Fibroblast of lung (primary cell): ENCODE measurements at regions not wholly inside any gene's neighbourhood (a gene's known extent, or its start where the extent isn't known, plus 50 kb on each side); places are given as distances from the start of the nearest gene placed in this dataset.

ENCODE experiments used
- DNase-seq, 2 donors: peaks; one replicate each; pipeline versions ENCODE4 v3.0.0 to v3.0.0-alpha.2; 2010; ENCODE audit warnings: low read depth in 2 of 2
- H2AFZ ChIP-seq: 2 replicates; pipeline ENCODE4 v1.5.1; 2012; ENCODE audit warnings: low read length, control low read depth, inconsistent platforms
- H3K27ac ChIP-seq: 2 replicates; pipeline ENCODE4 v1.5.1; 2011; ENCODE audit warnings: low read length, control low read depth; ENCODE audit not compliant: insufficient read depth
- H3K27me3 ChIP-seq: 2 replicates; pipeline ENCODE4 v1.5.1; 2011; ENCODE audit warnings: mild to moderate bottlenecking, low read length; ENCODE audit not compliant: control insufficient read depth, insufficient read depth
- H3K36me3 ChIP-seq: 2 replicates; pipeline ENCODE4 v1.5.1; 2011; ENCODE audit warnings: low read length; ENCODE audit not compliant: control insufficient read depth, insufficient read depth
- H3K4me1 ChIP-seq: 2 replicates; pipeline ENCODE4 v1.5.1; 2011; ENCODE audit warnings: low read length; ENCODE audit not compliant: control insufficient read depth, insufficient read depth; ENCODE audit errors: extremely low read depth
- H3K4me2 ChIP-seq: 2 replicates; pipeline ENCODE4 v1.5.1; 2011; ENCODE audit warnings: low read length, control low read depth; ENCODE audit not compliant: insufficient read depth; ENCODE audit errors: extremely low read depth
- H3K4me3 ChIP-seq, 4 experiments: fragments of 200-600 bp in 1 of 4; sonication (generic) in 1 of 4; replicated peaks in 1 of 4; 2 replicates each; pipeline ENCODE4 v1.5.1; 2011 to 2016; ENCODE audit warnings: low read length in 4 of 4, low read depth in 3 of 4, mild to moderate bottlenecking in 3 of 4, control low read depth in 2 of 4, inconsistent platforms in 1 of 4, mixed read lengths in 1 of 4; ENCODE audit not compliant: insufficient read depth in 1 of 4; ENCODE audit errors: control extremely low read depth in 1 of 4
- H3K79me2 ChIP-seq: 2 replicates; pipeline ENCODE4 v1.5.1; 2012; ENCODE audit warnings: mild to moderate bottlenecking, low read length, inconsistent platforms; ENCODE audit not compliant: control insufficient read depth, insufficient read depth
- H3K9ac ChIP-seq: 2 replicates; pipeline ENCODE4 v1.5.1; 2011; ENCODE audit warnings: mild to moderate bottlenecking, low read length, control low read depth; ENCODE audit not compliant: insufficient read depth
- H3K9me3 ChIP-seq: 2 replicates; pipeline ENCODE4 v1.5.1; 2012; ENCODE audit warnings: low read depth, low read length; ENCODE audit not compliant: control insufficient read depth, insufficient read depth
- H4K20me1 ChIP-seq: 2 replicates; pipeline ENCODE4 v1.5.1; 2011; ENCODE audit warnings: low read length; ENCODE audit not compliant: control insufficient read depth, insufficient read depth; ENCODE audit errors: extremely low read depth
- CTCF ChIP-seq, 2 donors: IDR thresholded peaks in 1 of 2; conservative IDR thresholded peaks in 1 of 2; 1 replicate in 1 of 2; 2 replicates in 1 of 2; pipeline ENCODE4 v1.5.1; 2011 to 2012; ENCODE audit warnings: low read length in 2 of 2, control low read depth in 1 of 2, inconsistent platforms in 1 of 2, low read depth in 1 of 2, mild to moderate bottlenecking in 1 of 2
- EZH2 ChIP-seq: IDR thresholded peaks from 2 replicates; pipeline ENCODE4 v1.5.1; 2012; ENCODE audit warnings: low read length, control low read depth, mild to moderate bottlenecking; ENCODE audit errors: missing control alignments

- Histone ChIP-seq H3K27ac (no peak overlapping the region), H3K9ac (no peak overlapping the region), H3K4me2 (no peak overlapping the region), H2AFZ (no peak overlapping the region), H3K27me3 (no peaks in the 10 kb centered on the region), H3K79me2 (no peaks in the 10 kb centered on the region), H3K9me3 (no peaks in the 10 kb centered on the region), H3K4me1 (no peaks in the 10 kb centered on the region), H3K4me3 (no peak overlapping the region), H4K20me1 (no peaks in the 10 kb centered on the region), H3K36me3 (no peaks in the 10 kb centered on the region)
- no peak for DNase-seq
- TF ChIP-seq EZH2 (no peak), CTCF (conservative IDR thresholded peaks at IDR 0.05 in 1 of 2, IDR thresholded peaks at IDR 0.05 in 1 of 2; ENCODE audit: low read depth in 1 of 2, low read length in 2 of 2) (no peak)
These were observed 557.2 kb downstream of the TOX3 start for GRCh38 chr16:51989637-51990230.

- Histone ChIP-seq H3K27ac (no peak overlapping the region), H3K4me3 (no peak overlapping the region), H3K9ac (no peak overlapping the region), H3K36me3 (no peaks in the 10 kb centered on the region), H4K20me1 (no peaks in the 10 kb centered on the region), H3K27me3 (no peaks in the 10 kb centered on the region), H2AFZ (no peak overlapping the region), H3K4me2 (no peak overlapping the region), H3K4me1 (no peaks in the 10 kb centered on the region), H3K79me2 (no peaks in the 10 kb centered on the region), H3K9me3 (no peaks in the 10 kb centered on the region)
- DNase-seq: no peak
- TF ChIP-seq CTCF (conservative IDR thresholded peaks at IDR 0.05 in 1 of 2, IDR thresholded peaks at IDR 0.05 in 1 of 2; ENCODE audit: low read depth in 1 of 2, low read length in 2 of 2) (no peak), EZH2 (no peak)
These were observed 558.0 kb downstream of the TOX3 start for GRCh38 chr16:51988977-51989376.

- Histone ChIP-seq H3K79me2 (no peaks in the 10 kb centered on the region), H3K27ac (no peak overlapping the region), H2AFZ (no peak overlapping the region), H3K4me3 (no peak overlapping the region), H4K20me1 (no peaks in the 10 kb centered on the region), H3K4me2 (no peak overlapping the region), H3K36me3 (no peaks in the 10 kb centered on the region), H3K4me1 (peaks cover under 1% of the 10 kb centered on the region), H3K9ac (no peak overlapping the region), H3K27me3 (no peaks in the 10 kb centered on the region), H3K9me3 (no peaks in the 10 kb centered on the region)
- TF ChIP-seq EZH2 (no peak), CTCF (conservative IDR thresholded peaks at IDR 0.05 in 1 of 2, IDR thresholded peaks at IDR 0.05 in 1 of 2; ENCODE audit: low read depth in 1 of 2, low read length in 2 of 2) (no peak)
- no peak for DNase-seq
These were observed 559.4 kb downstream of the TOX3 start for GRCh38 chr16:51987519-51987918.
